ENCODE measurements at regions not wholly inside any gene's neighbourhood (a gene's known extent, or its start where the extent isn't known, plus 50 kb on each side); places are given as distances from the start of the nearest gene placed in this dataset.
"Not testable (repeated sequence)": the region's sequence is repeated elsewhere in the genome, so short reads cannot be mapped to it uniquely, and the experiment has no call there.

DNA sequence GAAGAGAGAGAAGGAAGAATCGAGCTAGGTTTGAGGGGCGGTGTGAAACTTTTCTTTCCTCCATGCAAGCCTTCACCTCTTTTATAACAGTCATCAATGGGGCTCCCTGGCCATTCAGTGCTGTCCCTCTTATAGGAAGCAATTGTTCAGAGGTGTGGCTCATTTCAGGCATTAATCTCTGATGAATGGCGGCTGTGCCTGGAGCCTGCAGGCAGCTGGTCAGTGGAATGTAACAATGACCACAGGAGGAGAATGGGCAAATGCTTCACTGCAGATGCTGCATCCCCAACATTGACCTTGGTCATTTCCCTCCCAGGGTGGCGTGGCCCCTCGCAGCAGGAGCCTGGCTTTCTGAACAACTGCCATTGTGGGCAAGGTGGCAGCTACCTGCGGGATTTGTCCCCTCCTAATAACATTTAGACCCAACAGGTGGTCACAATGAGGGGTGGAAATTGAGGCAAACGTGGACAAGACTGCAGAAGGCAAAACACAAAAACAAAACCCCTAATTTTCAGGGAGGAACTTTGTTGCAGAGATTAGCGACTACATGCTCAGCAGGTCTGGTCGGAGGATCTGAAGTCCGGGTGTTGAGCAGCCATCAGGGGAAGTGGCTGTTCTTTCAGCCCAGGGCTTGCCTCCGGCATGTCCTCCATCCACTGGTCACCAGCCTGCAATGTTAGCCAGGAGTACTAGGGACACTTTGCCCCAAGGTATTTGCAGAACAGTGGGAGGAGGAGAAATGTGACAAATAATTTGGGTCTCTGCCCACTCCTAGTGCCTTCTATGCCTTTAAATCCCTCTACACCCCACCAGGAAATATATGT, 97.3 kb upstream of the PAXBP1 start:
- no peak for DNase-seq
- H3K4me1 Mint-ChIP-seq (ENCODE audit: low read depth, unreplicated experiment): no peaks in the 10 kb centered on the region
- peaks cover 5% of the 10 kb centered on the region for H3K9me3 Mint-ChIP-seq (ENCODE audit: unreplicated experiment)
- no peak overlapping the region for H3K4me3 Mint-ChIP-seq (ENCODE audit: unreplicated experiment)
- H3K36me3 Mint-ChIP-seq (ENCODE audit: unreplicated experiment): no peaks in the 10 kb centered on the region
- H3K27ac Mint-ChIP-seq (ENCODE audit: unreplicated experiment): no peak overlapping the region
- TF ChIP-seq, protein P1, sequence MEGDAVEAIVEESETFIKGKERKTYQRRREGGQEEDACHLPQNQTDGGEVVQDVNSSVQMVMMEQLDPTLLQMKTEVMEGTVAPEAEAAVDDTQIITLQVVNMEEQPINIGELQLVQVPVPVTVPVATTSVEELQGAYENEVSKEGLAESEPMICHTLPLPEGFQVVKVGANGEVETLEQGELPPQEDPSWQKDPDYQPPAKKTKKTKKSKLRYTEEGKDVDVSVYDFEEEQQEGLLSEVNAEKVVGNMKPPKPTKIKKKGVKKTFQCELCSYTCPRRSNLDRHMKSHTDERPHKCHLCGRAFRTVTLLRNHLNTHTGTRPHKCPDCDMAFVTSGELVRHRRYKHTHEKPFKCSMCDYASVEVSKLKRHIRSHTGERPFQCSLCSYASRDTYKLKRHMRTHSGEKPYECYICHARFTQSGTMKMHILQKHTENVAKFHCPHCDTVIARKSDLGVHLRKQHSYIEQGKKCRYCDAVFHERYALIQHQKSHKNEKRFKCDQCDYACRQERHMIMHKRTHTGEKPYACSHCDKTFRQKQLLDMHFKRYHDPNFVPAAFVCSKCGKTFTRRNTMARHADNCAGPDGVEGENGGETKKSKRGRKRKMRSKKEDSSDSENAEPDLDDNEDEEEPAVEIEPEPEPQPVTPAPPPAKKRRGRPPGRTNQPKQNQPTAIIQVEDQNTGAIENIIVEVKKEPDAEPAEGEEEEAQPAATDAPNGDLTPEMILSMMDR (IDR thresholded peaks at IDR 0.05; ENCODE audit: partially characterized antibody, unreplicated experiment): no peak
- H3K27me3 Mint-ChIP-seq (ENCODE audit: unreplicated experiment): peaks cover 3% of the 10 kb centered on the region

DNA sequence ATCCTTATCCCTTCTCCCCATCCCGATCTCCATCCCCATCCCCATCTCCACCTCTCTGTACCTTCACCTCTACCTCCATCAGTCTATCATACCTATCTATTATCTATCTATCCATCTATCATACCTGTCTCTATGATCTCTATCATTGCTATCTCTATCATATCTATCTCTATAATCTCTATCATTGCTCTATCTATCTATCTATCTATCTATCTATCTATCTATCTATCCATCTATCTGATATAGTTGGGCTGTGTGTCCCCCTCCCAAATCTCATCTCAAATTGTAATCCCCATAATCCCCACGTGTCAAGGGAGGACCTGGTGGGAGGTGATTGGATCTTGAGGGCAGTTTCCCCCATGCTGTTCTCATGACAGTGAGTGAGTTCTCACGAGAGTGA, 97.9 kb upstream of the PAXBP1 start:
- Mint-ChIP-seq H3K9me3 (ENCODE audit: unreplicated experiment) (peaks cover 7% of the 10 kb centered on the region), H3K27ac (ENCODE audit: unreplicated experiment) (no peak overlapping the region), H3K4me3 (ENCODE audit: unreplicated experiment) (no peak overlapping the region), H3K27me3 (ENCODE audit: unreplicated experiment) (peaks cover 3% of the 10 kb centered on the region), H3K4me1 (ENCODE audit: low read depth, unreplicated experiment) (no peaks in the 10 kb centered on the region), H3K36me3 (ENCODE audit: unreplicated experiment) (no peaks in the 10 kb centered on the region)
- TF ChIP-seq, protein P1 (IDR thresholded peaks at IDR 0.05; ENCODE audit: partially characterized antibody, unreplicated experiment): no peak
- no peak for DNase-seq

DNA sequence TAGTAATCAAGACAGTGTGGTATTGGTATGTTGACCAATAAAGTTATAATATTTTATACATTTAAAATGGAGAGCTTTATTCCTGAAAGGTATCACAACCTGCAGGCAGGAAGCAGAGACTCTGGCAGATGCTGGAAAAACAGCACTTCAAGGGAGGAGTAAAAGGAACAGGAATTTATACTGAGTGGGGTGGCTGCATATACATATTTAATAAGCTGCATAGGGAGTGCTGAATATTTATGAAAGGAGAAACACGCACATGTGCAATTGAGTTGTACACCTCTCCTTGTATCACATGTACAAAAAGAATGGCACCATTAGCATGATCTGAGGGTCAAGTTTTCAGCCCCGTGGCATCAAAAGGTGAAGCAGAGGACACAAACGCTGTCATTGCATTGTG, 104.9 kb upstream of the PAXBP1 start:
- DNase-seq: no peak
- Mint-ChIP-seq H3K4me1 (ENCODE audit: low read depth, unreplicated experiment) (no peaks in the 10 kb centered on the region), H3K27ac (ENCODE audit: unreplicated experiment) (no peak overlapping the region), H3K36me3 (ENCODE audit: unreplicated experiment) (no peaks in the 10 kb centered on the region), H3K9me3 (ENCODE audit: unreplicated experiment) (peaks cover 4% of the 10 kb centered on the region), H3K27me3 (ENCODE audit: unreplicated experiment) (peaks cover 3% of the 10 kb centered on the region), H3K4me3 (ENCODE audit: unreplicated experiment) (no peak overlapping the region)
- TF ChIP-seq, protein P1 (IDR thresholded peaks at IDR 0.05; ENCODE audit: partially characterized antibody, unreplicated experiment): no peak

DNA sequence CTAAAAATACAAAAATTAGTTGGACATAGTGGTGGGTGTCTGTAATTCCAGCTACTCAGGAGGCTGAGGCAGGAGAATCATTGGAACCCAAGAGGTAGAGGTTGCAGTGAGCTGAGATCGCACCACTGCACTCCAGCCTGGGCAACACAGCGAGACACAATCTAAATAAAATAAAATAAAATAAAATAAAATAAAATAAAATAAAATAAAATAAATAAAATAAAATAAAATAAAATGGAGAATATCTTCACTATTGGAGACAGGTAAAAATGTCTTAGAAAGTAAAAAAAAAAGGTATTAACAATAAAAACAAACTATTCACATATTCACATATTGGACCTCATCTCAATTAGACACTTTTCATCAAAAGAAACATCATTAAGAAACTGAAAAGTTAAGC, 106.3 kb upstream of the PAXBP1 start:
- H3K4me1 Mint-ChIP-seq (ENCODE audit: low read depth, unreplicated experiment); DNase-seq; H3K27ac Mint-ChIP-seq (ENCODE audit: unreplicated experiment); H3K27me3 Mint-ChIP-seq (ENCODE audit: unreplicated experiment); H3K9me3 Mint-ChIP-seq (ENCODE audit: unreplicated experiment); H3K36me3 Mint-ChIP-seq (ENCODE audit: unreplicated experiment); H3K4me3 Mint-ChIP-seq (ENCODE audit: unreplicated experiment): not testable (repeated sequence)

DNA sequence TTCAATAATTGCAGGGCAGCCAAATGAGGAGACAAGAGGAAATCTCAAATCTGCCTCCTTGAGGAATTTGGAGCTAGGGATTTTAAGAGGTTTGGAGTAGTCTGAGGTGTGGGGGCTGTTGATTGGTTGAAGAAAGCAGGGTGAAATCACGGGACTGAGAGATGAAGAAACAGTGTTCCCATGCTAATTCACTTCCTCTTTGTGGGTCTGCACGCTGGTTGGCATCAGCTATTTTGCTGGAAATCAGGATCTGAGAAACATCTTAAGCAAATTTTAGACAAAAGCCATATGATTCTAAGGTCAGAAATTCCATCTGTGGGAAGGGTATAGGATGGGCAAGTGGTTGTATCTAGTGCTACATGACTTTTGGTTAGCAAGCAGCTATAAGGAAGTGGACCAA, 107.1 kb upstream of the PAXBP1 start:
- no peak for DNase-seq
- no peaks in the 10 kb centered on the region for H3K36me3 Mint-ChIP-seq (ENCODE audit: unreplicated experiment)
- H3K27me3 Mint-ChIP-seq (ENCODE audit: unreplicated experiment): no peaks in the 10 kb centered on the region
- H3K4me3 Mint-ChIP-seq (ENCODE audit: unreplicated experiment): no peak overlapping the region
- no peak overlapping the region for H3K27ac Mint-ChIP-seq (ENCODE audit: unreplicated experiment)
- TF ChIP-seq, protein P1 (IDR thresholded peaks at IDR 0.05; ENCODE audit: partially characterized antibody, unreplicated experiment): no peak
- no peaks in the 10 kb centered on the region for H3K4me1 Mint-ChIP-seq (ENCODE audit: low read depth, unreplicated experiment)
- H3K9me3 Mint-ChIP-seq (ENCODE audit: unreplicated experiment): peaks cover 2% of the 10 kb centered on the region
